ENCODE measurements at regions not wholly inside any gene's neighbourhood (a gene's known extent, or its start where the extent isn't known, plus 50 kb on each side); places are given as distances from the start of the nearest gene placed in this dataset.
"Not testable (repeated sequence)": the region's sequence is repeated elsewhere in the genome, so short reads cannot be mapped to it uniquely, and the experiment has no call there.

DNA sequence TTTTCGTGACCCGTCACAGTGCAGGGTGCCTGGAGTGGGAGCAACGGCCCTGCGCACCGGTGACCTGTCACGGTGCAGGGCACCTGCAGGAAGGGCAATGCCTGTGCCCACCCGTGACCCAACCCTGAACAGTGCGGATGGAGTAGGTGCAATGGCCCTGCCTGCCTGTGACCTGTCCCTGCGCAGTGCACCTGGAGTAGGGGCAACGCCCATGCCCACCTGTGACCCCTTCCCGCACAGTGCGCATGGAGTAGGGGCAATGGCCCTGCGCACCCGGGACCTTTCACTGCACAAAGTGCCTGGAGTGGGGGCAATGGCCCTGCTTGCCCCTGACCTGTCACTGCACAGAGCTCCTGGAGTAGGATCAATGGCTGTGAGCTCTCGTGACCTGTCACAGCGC, 53.4 kb upstream of the MAGEA1 start:
- intact Hi-C loops (cut with DNase I); DNase-seq (ENCODE audit: low spot score): not testable (repeated sequence)
- ATAC-seq = peak; percentile 45
